ENCODE measurements at regions not wholly inside any gene's neighbourhood (a gene's known extent, or its start where the extent isn't known, plus 50 kb on each side); places are given as distances from the start of the nearest gene placed in this dataset.

GRCh38 chr3:195007766-195008165 lies 263.2 kb downstream of the XXYLT1 start:
- Histone ChIP-seq H3K27me3 (ENCODE audit: insufficient read depth) (no peaks in the 10 kb centered on the region), H3K9me2 (ENCODE audit: insufficient read depth) (no peaks in the 10 kb centered on the region), H3K36me3 (ENCODE audit: insufficient read depth) (no peaks in the 10 kb centered on the region), H3F3A (replicated peaks; ENCODE audit: low read depth) (no peaks in the 10 kb centered on the region), H3K27ac (ENCODE audit: low read depth) (no peak overlapping the region), H3K4me3 (no peak overlapping the region), H3K79me2 (replicated peaks; ENCODE audit: insufficient read depth) (no peaks in the 10 kb centered on the region), H4K20me1 (replicated peaks; ENCODE audit: insufficient read depth) (no peaks in the 10 kb centered on the region), H3K4me2 (no peak overlapping the region), H2AFZ (no peak overlapping the region), H3K4me1 (ENCODE audit: insufficient read depth) (peaks cover 4% of the 10 kb centered on the region; the same call in 1 of the 2 replicates)
- Mint-ChIP-seq H3K4me1 (peaks cover 19% of the 10 kb centered on the region), H3K36me3 (ENCODE audit: low read depth) (peaks cover 16% of the 10 kb centered on the region), H3K9me3 (peaks cover 31% of the 10 kb centered on the region), H3K4me3 (no peak overlapping the region), H3K27me3 (ENCODE audit: insufficient read depth, low read depth, poor library complexity) (peaks cover 3% of the 10 kb centered on the region), H3K27ac (no peak overlapping the region)
- TF ChIP-seq EZH2 (IDR thresholded peaks at IDR 0.05; ENCODE audit: low read depth, unreplicated experiment) (no peak), CREB1 (CRISPR knock-in tag; IDR thresholded peaks at IDR 0.05; ENCODE audit: low read depth) (no peak), EZH2phosphoT487 (IDR thresholded peaks at IDR 0.05; ENCODE audit: unreplicated experiment) (no peak), POLR2AphosphoS5 (IDR thresholded peaks at IDR 0.05; ENCODE audit: low read depth) (no peak), REST (IDR thresholded peaks at IDR 0.05; ENCODE audit: unreplicated experiment) (no peak), ETS1 (IDR thresholded peaks at IDR 0.05) (no peak), NANOG (IDR thresholded peaks at IDR 0.05; ENCODE audit: borderline replicate concordance) (no peak), JUNB (IDR thresholded peaks at IDR 0.05; ENCODE audit: unreplicated experiment) (no peak)
- TF ChIP-seq, protein P1, sequence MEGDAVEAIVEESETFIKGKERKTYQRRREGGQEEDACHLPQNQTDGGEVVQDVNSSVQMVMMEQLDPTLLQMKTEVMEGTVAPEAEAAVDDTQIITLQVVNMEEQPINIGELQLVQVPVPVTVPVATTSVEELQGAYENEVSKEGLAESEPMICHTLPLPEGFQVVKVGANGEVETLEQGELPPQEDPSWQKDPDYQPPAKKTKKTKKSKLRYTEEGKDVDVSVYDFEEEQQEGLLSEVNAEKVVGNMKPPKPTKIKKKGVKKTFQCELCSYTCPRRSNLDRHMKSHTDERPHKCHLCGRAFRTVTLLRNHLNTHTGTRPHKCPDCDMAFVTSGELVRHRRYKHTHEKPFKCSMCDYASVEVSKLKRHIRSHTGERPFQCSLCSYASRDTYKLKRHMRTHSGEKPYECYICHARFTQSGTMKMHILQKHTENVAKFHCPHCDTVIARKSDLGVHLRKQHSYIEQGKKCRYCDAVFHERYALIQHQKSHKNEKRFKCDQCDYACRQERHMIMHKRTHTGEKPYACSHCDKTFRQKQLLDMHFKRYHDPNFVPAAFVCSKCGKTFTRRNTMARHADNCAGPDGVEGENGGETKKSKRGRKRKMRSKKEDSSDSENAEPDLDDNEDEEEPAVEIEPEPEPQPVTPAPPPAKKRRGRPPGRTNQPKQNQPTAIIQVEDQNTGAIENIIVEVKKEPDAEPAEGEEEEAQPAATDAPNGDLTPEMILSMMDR (conservative IDR thresholded peaks at IDR 0.05; ENCODE audit: low read depth in 2 of 2): no peak
- no peak for ATAC-seq
- DNase-seq (ENCODE audit: low spot score): no peak

GRCh38 chr3:195008816-195009215 lies 262.1 kb downstream of the XXYLT1 start:
- Histone ChIP-seq H3K9me2 (ENCODE audit: insufficient read depth) (no peaks in the 10 kb centered on the region), H3K4me2 (no peak overlapping the region), H3F3A (replicated peaks; ENCODE audit: low read depth) (no peaks in the 10 kb centered on the region), H3K27ac (ENCODE audit: low read depth) (no peak overlapping the region), H4K20me1 (replicated peaks; ENCODE audit: insufficient read depth) (no peaks in the 10 kb centered on the region), H3K79me2 (replicated peaks; ENCODE audit: insufficient read depth) (no peaks in the 10 kb centered on the region), H2AFZ (no peak overlapping the region), H3K27me3 (ENCODE audit: insufficient read depth) (no peaks in the 10 kb centered on the region), H3K4me3 (no peak overlapping the region), H3K36me3 (ENCODE audit: insufficient read depth) (no peaks in the 10 kb centered on the region), H3K4me1 (ENCODE audit: insufficient read depth) (0 out of 2 replicates have a peak, but pooled peaks cover 4% of the 10 kb centered on the region)
- Mint-ChIP-seq H3K4me3 (no peak overlapping the region), H3K36me3 (ENCODE audit: low read depth) (peaks cover 16% of the 10 kb centered on the region), H3K27me3 (ENCODE audit: insufficient read depth, low read depth, poor library complexity) (peaks cover 3% of the 10 kb centered on the region), H3K9me3 (peaks cover 31% of the 10 kb centered on the region), H3K27ac (no peak overlapping the region), H3K4me1 (peaks cover 11% of the 10 kb centered on the region)
- no peak for DNase-seq (ENCODE audit: low spot score)
- no peak for ATAC-seq
- no peak for TF ChIP-seq ZNF331 (CRISPR knock-in tag; IDR thresholded peaks at IDR 0.05; ENCODE audit: low read depth)
- no peak for TF ChIP-seq EZH2 (IDR thresholded peaks at IDR 0.05; ENCODE audit: low read depth, unreplicated experiment)
- no peak for TF ChIP-seq STAT1 (IDR thresholded peaks at IDR 0.05; ENCODE audit: unreplicated experiment)
- TF ChIP-seq EZH2phosphoT487 (IDR thresholded peaks at IDR 0.05; ENCODE audit: unreplicated experiment): no peak
- no peak for TF ChIP-seq NANOG (IDR thresholded peaks at IDR 0.05; ENCODE audit: borderline replicate concordance)
- TF ChIP-seq ETS1 (IDR thresholded peaks at IDR 0.05): no peak
- TF ChIP-seq JUNB (IDR thresholded peaks at IDR 0.05; ENCODE audit: unreplicated experiment): no peak
- no peak for TF ChIP-seq CREB1 (CRISPR knock-in tag; IDR thresholded peaks at IDR 0.05; ENCODE audit: low read depth)
- TF ChIP-seq, protein P1 (conservative IDR thresholded peaks at IDR 0.05; ENCODE audit: low read depth in 2 of 2): no peak
- no peak for TF ChIP-seq POLR2AphosphoS5 (IDR thresholded peaks at IDR 0.05; ENCODE audit: low read depth)
- TF ChIP-seq ZNF114 (CRISPR knock-in tag; IDR thresholded peaks at IDR 0.05): no peak

Measured in GM23338 (cell line).